Inflammatory macrophage treated with lipopolysaccharide for 4 hours (primary cell): ENCODE measurements at regions not wholly inside any gene's neighbourhood (a gene's known extent, or its start where the extent isn't known, plus 50 kb on each side); places are given as distances from the start of the nearest gene placed in this dataset.

Experiments
- DNase-seq: peaks from one replicate; pipeline ENCODE4 v3.0.0-alpha.2; 2020

GRCh38 chr6:141265756-141266623 is 866.7 kb upstream of the GJE1 start:
- no peak for DNase-seq

DNA sequence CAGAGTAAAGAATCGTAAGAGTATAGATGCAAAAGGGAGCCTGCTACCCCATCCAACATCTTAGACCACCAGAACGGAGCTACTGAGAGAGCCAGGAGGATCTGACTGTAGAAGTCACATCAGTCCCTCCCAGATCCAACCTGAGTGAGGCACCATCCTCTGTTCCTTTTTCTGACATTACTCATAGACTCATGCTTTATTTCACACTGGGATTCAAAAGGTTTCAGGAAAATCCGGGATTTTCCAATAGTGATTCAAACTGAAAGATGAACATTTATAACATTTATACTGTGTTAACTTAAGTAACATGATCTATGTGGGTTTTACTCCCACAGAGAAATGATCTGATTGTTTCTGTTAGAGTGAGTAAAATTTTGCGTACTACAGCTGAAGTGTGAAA is 868.6 kb upstream of the GJE1 start:
- DNase-seq = no peak

GRCh38 chr6:141261672-141262060 is 871.1 kb upstream of the GJE1 start:
- DNase-seq = no peak

DNA sequence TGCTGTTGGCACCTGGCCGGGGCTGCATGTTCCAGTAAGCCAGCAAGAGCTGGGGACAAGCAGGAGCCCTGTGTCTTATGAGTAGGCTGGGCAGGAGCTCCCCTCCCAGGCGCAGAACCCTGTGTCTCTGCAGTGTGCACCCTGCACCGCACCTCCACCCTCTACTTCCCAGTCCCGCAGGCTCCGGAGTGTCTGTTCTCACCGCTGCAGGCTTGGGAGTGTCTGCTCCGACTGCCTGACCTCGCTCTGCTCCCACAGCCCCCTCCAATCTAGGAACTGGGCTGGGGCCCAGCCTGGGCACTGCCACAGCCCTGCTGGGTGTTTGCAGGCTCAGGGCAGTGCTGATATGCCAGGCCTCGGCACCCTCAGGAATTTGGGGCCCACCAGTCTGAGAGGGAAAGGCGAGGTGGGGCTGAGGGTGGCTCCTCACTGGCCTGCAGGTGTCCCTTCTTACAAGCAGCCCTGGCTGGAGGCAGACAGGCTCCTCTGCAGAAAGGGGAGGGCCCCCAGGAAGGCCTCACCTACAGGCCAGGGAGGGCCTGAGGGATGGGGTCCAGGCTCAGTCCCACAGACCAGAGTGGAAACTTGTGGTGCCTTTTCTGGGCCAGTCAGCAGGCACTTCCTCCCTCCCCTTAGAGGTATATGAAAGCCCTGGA is 871.6 kb upstream of the GJE1 start:
- no peak for DNase-seq

- no peak for DNase-seq
Observed at GRCh38 chr6:141260627-141261015, 872.1 kb upstream of the GJE1 start.

DNA sequence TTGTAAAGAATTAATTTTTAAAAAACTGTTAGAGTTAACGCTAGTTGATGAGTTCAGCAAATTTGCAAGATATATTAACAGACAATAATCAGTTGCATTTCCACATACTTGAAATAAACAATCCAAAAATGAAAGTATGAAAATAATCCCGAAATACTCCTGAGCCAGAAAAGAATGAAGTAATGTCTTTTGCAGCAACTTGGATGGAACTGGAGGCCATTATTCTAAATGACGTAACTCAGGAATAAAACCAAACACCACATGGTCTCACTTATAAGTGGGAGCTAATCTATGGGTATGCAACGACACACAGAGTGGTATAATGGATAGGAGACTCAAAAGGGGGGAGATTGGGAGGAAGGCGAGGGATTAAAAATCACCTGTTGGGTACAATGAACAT is 872.9 kb upstream of the GJE1 start:
- DNase-seq = no peak

- DNase-seq = no peak
Observed at GRCh38 chr6:141259091-141259490, 873.6 kb upstream of the GJE1 start.

DNA sequence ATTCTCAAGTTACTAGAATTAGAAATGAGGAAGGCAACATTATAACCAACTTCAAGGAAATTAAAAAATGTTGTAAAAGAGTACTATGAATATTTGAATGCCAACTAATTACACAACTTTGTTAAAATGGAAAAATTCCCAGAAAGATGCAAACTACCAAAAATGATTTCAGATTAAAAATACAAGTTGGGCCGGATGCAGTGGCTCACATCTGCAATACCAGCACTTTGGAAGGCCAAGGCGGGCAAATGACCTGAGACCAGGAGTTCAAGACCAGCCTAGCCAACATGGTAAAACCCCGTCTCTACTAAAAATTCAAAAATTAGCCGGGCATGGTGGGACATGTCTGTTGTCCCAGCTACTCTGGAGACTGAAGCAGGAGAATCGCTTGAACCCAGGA is 874.2 kb upstream of the GJE1 start:
- no peak for DNase-seq

DNA sequence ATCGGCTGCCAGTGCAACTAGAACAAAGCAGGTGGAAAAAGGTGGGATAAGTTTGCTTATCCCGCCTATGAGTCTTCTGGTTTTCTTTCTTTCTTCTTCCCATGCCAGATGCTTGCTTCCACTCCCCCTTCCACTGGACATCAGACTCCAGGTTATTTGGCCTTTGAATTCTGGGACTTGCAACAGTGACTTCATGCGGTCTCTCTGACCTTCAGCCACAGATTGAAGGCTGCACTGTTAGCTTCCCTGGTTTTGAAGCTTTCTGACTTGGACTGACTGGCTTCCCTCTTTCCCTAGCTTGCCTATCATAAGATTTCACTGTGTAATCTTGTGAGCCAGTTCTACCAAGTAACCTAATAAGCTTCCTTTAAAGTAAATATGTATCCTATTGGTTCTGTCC is 878.4 kb upstream of the GJE1 start:
- no peak for DNase-seq

- no peak for DNase-seq
Observed at GRCh38 chr6:141252828-141253608, 879.7 kb upstream of the GJE1 start.

DNA sequence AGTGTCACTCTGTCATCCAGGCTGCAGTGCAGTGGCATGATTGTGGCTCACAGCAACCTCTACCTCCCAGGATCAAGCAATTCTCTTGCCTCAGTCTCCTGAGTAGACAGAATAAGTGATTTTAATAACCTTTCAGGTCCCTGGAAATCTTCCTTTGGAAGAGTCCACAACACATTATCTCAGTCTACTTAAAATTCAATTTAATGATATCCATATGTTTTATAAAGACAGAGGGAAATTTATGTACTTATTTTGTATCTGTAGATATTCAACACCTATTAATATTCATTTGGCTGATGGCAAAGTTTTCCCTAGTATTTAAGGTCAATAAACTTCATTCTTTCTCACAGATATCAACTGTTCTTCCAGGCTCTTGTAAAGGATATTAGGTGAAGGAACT is 881.4 kb upstream of the GJE1 start:
- no peak for DNase-seq

DNA sequence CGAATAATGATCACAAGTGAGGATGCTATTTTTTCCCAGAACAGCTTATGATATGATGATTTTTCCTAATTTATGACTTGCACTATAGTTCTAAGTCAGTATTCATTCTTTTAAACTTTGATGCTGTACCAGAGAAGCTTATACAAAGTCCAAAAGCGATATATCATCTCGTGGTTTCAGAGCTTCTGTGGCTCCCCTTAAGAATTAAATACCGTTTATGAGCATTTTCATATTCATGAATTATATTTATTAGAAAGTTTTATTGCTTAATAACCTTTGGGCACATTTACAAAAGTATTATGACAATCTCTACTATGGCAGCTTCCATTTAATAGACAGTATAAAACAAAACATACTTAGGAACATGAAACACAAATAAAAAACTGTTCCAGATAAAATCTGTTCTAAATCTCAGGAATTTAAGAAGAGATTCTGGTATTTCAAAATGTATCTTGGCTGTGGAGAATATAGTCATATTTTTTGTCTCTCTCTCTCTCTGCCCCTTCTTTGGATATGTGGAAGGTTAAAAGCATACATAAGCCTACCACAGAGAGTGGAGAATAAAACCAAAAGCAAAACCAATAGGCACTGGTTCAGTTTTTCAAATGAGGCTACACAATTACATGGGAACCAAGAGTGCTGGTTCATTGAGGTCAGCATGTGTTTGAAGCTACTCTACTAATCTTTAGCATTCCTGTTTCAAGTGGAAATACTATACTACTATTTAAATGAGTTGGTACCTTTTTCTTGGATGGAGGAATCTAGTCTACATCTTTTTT is 884.5 kb upstream of the GJE1 start:
- no peak for DNase-seq

DNA sequence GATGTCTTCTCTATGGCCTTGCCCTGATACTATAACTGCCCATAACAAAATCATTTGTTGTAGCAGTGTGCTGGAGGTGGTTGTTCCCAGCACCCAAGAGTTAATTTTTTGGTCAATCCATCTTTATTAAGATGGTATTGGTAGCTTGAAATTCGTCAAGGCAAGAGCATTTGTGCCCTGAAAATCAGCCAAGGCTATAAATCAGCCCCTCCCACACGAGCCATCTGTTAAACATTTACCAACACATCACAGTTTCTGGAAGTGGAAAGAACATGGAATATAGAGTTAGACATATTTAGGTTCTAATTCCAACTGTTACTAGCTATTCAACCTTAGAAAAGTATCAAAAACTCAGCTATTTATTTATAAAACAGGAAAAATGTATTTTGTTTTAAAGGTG is 888.4 kb upstream of the GJE1 start:
- DNase-seq = no peak

GRCh38 chr6:141242957-141243356 is 889.8 kb upstream of the GJE1 start:
- no peak for DNase-seq

- no peak for DNase-seq
Observed at GRCh38 chr6:141229296-141229695, 903.4 kb upstream of the GJE1 start.

DNA sequence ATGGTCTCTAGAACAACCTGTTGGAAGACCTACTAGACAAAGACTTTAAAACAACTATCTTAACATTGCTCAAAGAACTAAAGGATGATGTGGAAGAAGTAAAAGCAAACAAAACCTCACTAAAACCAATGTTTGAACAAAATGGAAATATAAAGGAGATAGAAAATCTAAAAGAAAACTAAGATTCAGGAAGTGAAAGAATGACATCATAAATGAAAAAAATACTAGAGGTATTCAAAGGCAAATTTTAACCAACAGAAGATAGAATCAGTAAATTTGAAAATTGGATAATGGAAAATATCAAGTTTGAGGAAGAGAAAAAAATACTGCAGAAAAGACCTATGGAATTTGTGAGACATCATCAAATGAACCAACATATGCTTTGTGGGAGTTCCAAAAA is 914.1 kb upstream of the GJE1 start:
- no peak for DNase-seq

DNA sequence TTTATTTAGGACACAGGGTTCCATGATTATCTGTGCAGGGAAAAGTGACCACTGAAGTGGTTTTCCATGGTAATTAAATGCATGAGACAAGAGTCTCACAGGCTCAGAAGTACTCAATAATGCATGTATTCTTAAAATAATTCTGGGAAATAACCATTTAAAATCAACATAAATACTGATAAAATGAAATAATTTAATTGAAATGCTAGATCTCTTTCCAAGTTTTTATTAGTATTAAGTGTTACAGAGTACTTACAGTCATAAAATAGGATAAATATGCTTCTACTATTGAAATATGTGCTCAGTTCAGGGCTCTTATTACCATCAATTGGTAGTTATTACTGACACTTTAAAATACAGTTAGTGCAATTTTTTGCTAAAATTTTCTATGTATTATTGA is 916.0 kb upstream of the GJE1 start:
- DNase-seq = no peak

DNA sequence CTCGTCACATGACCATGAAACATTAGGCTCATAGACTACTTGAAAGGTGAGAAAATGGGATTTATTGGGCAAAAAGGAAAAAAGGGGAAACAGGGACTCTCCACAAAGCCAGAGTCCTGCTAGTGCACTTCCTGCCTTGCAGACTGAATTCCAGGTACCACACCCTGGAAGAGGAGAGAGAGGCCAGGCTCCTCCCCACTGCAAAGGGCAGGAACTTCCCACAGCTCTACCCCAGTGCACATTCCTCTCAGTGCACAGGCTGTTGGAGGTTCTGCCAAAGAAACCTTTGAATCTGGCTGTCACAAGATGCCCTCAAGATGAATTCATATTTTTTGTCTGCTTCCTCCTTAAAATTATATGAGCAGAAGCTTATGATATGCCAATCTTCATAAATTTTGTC is 920.4 kb upstream of the GJE1 start:
- DNase-seq = no peak

- DNase-seq = no peak
Observed at GRCh38 chr6:141211845-141212244, 920.9 kb upstream of the GJE1 start.

DNA sequence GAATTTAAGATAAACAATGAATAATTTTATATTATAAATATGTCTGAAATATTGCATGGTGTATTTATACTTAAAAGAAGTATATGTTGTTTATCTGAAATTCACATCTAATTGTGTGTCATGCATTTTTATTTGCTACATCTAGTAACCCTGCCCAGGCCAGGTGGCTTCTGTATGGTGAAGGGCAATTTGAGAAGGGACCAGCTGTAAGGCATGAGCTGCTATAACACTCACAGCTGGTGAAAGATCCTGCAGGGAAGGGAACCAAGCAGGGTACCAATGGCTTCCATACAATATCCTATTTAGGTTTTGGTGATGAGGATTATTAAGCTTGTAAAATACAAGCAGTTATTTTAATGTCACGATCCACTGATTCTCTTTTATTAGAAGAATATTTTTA is 921.8 kb upstream of the GJE1 start:
- no peak for DNase-seq

GRCh38 chr6:141209890-141210289 is 922.8 kb upstream of the GJE1 start:
- no peak for DNase-seq

DNA sequence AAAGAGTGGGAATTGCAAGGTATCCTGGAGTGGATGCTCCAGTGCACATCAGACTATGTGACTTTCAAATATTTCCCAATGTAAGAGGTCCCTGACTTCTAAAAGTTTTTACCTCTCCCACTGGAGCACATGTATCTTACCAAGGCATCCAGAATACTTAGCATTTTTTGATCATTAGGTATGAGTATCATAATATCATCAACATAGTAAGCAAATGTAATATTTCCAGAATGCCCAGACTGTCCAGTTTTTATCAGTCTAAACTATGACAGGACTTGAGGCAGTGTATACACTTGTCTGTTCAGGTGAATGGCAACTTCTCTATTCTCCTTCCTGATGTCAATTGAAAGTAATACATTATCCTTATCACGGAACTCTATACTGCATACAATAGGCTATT is 924.6 kb upstream of the GJE1 start:
- no peak for DNase-seq

DNA sequence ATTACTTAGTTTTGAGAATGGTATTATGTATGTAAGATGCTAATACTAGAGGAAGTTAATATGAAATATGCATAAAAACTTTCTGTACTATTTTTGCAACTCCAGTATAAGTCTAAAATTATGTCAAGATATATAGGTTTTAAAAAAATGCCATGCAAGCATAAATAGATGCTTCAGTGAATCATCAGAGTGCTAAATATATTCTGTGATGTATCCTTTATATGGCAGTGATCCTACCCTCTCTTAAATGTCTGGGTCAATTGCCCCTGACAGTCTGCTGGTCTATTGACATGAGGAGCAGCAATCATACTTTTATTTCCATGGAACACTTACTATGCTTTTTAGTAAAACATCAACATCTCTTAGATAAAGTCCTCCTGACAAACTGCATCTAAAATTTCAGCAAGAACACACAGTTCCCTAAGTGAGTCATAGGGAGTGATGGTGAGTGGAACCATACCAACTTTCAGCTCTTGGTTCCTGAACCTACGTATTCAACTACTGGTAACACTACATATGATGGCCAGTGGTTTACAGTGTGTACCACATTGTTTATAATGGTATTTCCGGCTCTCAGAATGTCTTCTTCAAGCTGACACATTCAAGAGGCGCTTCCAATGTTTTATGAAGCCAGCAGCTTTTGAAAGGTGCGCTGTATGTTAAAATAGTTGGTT is 928.7 kb upstream of the GJE1 start:
- no peak for DNase-seq
